DMS79 treated with DMSO at 0.1 percent for 48 hours (cell line): ENCODE measurements at regions not wholly inside any gene's neighbourhood (a gene's known extent, or its start where the extent isn't known, plus 50 kb on each side); places are given as distances from the start of the nearest gene placed in this dataset.

Experiments
- DNase-seq: peaks from one replicate; lab custom pipeline; 2025; lab: John Stamatoyannopoulos, UW

GRCh38 chr3:194218646-194219453 lies 82.9 kb downstream of the HES1 start:
- no peak for DNase-seq

- DNase-seq: no peak
Measured at GRCh38 chr3:194219826-194220410, 84.0 kb downstream of the HES1 start.

- no peak for DNase-seq
Measured at GRCh38 chr3:194220901-194221326, 85.0 kb downstream of the HES1 start.

- DNase-seq: no peak
Measured at GRCh38 chr3:194221336-194221735, 85.4 kb downstream of the HES1 start.

GRCh38 chr3:194223951-194224350 lies 88.0 kb downstream of the HES1 start:
- DNase-seq: no peak

GRCh38 chr3:194224471-194225417 lies 88.8 kb downstream of the HES1 start:
- no peak for DNase-seq

- no peak for DNase-seq
Measured at GRCh38 chr3:194225418-194225812, 89.5 kb downstream of the HES1 start.

- DNase-seq: no peak
Measured at GRCh38 chr3:194225988-194226663, 90.2 kb downstream of the HES1 start.

- DNase-seq: no peak
Measured at GRCh38 chr3:194231929-194232832, 96.2 kb downstream of the HES1 start.

GRCh38 chr3:194233150-194233549 lies 97.2 kb downstream of the HES1 start:
- DNase-seq: no peak

- DNase-seq: peak; percentile 36
Measured at GRCh38 chr3:194235160-194235559, 99.2 kb downstream of the HES1 start.

- DNase-seq: no peak
Measured at GRCh38 chr3:194237110-194237509, 101.2 kb downstream of the HES1 start.

- no peak for DNase-seq
Measured at GRCh38 chr3:194240766-194241165, 104.8 kb downstream of the HES1 start.

- no peak for DNase-seq
Measured at GRCh38 chr3:194243172-194243837, 107.4 kb downstream of the HES1 start.

- no peak for DNase-seq
Measured at GRCh38 chr3:194244167-194244566, 107.0 kb downstream of the CPN2 start.

- DNase-seq: no peak
Measured at GRCh38 chr3:194245474-194245873, 105.7 kb downstream of the CPN2 start.

GRCh38 chr3:194245975-194246561 lies 105.1 kb downstream of the CPN2 start:
- no peak for DNase-seq

- peak; percentile 17 for DNase-seq
Measured at GRCh38 chr3:194246709-194247349, 104.3 kb downstream of the CPN2 start.

- no peak for DNase-seq
Measured at GRCh38 chr3:194247350-194247740, 103.8 kb downstream of the CPN2 start.
